ENCODE measurements at regions not wholly inside any gene's neighbourhood (a gene's known extent, or its start where the extent isn't known, plus 50 kb on each side); places are given as distances from the start of the nearest gene placed in this dataset.
"Not testable (repeated sequence)": the region's sequence is repeated elsewhere in the genome, so short reads cannot be mapped to it uniquely, and the experiment has no call there.

DNA sequence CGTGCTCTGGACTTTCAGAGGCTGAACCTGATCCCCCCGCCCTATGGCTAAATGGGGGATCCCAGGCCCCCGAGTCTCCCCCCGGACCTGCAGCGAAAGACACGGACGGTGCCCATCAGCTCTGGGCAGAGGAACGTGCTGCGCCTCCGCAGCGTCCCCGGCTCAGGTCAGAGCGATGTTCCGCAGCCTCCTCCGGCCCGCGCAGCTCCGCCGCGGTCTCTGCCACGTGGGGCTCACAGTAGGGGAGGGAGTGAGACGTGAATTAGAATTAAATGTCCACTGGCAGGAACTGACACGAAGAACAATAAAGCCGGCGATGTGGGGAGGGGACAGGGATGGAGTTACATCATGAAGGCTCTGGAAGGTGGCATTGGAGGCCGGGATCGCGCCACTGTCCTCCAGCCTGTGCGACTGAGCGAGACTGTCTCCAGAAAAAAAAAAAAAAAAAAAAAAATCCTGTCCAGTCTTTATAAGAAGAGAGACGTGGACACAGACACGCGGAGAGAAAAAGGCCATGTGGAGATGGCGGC is 4053.0 kb upstream of the TPTE start:
- TF ChIP-seq, protein P1, sequence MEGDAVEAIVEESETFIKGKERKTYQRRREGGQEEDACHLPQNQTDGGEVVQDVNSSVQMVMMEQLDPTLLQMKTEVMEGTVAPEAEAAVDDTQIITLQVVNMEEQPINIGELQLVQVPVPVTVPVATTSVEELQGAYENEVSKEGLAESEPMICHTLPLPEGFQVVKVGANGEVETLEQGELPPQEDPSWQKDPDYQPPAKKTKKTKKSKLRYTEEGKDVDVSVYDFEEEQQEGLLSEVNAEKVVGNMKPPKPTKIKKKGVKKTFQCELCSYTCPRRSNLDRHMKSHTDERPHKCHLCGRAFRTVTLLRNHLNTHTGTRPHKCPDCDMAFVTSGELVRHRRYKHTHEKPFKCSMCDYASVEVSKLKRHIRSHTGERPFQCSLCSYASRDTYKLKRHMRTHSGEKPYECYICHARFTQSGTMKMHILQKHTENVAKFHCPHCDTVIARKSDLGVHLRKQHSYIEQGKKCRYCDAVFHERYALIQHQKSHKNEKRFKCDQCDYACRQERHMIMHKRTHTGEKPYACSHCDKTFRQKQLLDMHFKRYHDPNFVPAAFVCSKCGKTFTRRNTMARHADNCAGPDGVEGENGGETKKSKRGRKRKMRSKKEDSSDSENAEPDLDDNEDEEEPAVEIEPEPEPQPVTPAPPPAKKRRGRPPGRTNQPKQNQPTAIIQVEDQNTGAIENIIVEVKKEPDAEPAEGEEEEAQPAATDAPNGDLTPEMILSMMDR (conservative IDR thresholded peaks at IDR 0.05; ENCODE audit: low read depth, low read length): not testable (repeated sequence)
- TF ChIP-seq EZH2 (IDR thresholded peaks at IDR 0.05; ENCODE audit: borderline replicate concordance, low read depth, low read length, poor library complexity, severe bottlenecking): not testable (repeated sequence)
